Gastrocnemius medialis (tissue), 4 donors: ENCODE measurements at regions not wholly inside any gene's neighbourhood (a gene's known extent, or its start where the extent isn't known, plus 50 kb on each side); places are given as distances from the start of the nearest gene placed in this dataset.

Experiments
- CTCF ChIP-seq, 5 experiments: fragments of 450-650 bp in 3 of 5; fragments of 200-600 bp in 2 of 5; sonication (generic) in 2 of 5; IDR thresholded peaks in 4 of 5; conservative IDR thresholded peaks in 1 of 5; 1 replicate in 4 of 5; 2 replicates in 1 of 5; pipeline ENCODE4 v1.5.1; 2016 to 2019; ENCODE audit warnings: antibody characterized with exemption in 5 of 5, mild to moderate bottlenecking in 3 of 5, moderate library complexity in 3 of 5
- POLR2A ChIP-seq, 2 donors: fragments of 450-650 bp; IDR thresholded peaks; one replicate each; pipeline ENCODE4 v1.6.1; 2017; ENCODE audit warnings: antibody characterized with exemption in 2 of 2, mild to moderate bottlenecking in 2 of 2, moderate library complexity in 2 of 2

DNA sequence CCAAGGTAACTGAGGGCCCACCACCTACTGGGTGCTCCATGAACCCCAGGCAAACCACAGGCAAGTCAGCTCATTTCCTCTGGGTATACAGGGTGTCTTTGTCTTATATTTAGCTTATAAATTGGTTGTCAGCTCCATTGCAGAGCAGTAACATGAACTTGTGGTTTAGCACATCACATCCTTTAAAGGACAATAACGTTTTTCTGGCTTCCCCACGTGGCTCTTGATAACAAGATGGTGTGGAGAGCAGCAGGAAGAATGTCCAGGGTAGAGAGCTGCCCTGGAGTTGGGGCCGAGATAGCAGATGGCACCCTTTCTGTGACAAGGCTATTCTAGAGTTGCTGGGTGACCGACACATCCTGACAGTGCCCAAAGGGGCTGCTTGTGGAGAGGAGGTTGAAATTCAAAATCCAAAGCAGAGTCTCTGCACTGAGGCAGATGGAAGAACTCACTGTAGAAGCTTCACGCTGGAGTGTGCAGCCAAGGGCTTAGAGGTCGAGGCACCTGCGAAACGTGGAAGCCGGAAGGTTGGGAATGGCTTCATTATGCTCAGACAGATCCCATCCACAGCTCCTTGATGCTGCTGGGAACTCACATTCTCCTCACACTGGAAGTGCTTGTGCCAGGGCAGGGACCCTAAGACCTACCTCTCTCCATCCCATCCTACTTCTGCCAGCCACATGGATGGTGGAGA, 133.0 kb upstream of the FRY start:
- TF ChIP-seq POLR2A (IDR thresholded peaks at IDR 0.05) (no peak), CTCF (IDR thresholded peaks at IDR 0.05 in 4 of 5, conservative IDR thresholded peaks at IDR 0.05 in 1 of 5) (no peak)
